IPS-18a (cell line): ENCODE measurements at regions not wholly inside any gene's neighbourhood (a gene's known extent, or its start where the extent isn't known, plus 50 kb on each side); places are given as distances from the start of the nearest gene placed in this dataset.

Source experiments
- H3K27ac ChIP-seq: one replicate; pipeline ENCODE4 v1.5.1; 2013; ENCODE audit warnings: low read length
- H3K27me3 ChIP-seq: one replicate; pipeline ENCODE4 v1.6.1; 2013; ENCODE audit warnings: mild to moderate bottlenecking, low read length; ENCODE audit not compliant: control insufficient read depth, insufficient read depth
- H3K36me3 ChIP-seq: one replicate; pipeline ENCODE4 v1.6.1; 2013; ENCODE audit warnings: low read depth, low read length; ENCODE audit not compliant: control insufficient read depth
- H3K4me1 ChIP-seq: one replicate; pipeline ENCODE4 v1.6.1; 2013; ENCODE audit warnings: low read depth, low read length; ENCODE audit not compliant: control insufficient read depth
- H3K4me3 ChIP-seq: one replicate; pipeline ENCODE4 v1.5.1; 2013; ENCODE audit warnings: low read length
- H3K9ac ChIP-seq: one replicate; pipeline ENCODE4 v1.6.1; 2013; ENCODE audit warnings: mild to moderate bottlenecking, low read length, moderate library complexity
- H3K9me3 ChIP-seq: one replicate; pipeline ENCODE4 v1.6.1; 2013; ENCODE audit warnings: low read depth, low read length; ENCODE audit not compliant: control insufficient read depth

DNA sequence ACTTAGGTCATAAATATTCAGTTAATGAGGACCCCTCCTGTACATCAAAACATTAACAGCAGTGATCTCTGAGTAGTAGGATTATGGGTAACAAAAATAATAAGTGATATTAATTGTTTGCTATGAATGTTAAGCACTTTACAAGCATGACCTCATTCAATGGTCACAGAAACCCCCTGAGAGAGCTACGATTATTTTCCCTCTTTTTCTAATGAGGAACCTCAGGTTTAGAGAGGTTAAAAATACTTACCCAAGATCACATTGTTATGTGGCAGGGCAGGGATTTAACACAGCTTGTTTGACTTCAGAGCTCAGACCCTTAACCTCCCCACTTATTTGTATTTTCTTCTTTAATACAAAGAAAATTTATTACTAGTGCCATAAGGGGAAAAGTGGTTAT is 228.2 kb downstream of the TBL1XR1 start:
- Histone ChIP-seq H3K4me1 (no peaks in the 10 kb centered on the region), H3K9ac (no peak overlapping the region)

DNA sequence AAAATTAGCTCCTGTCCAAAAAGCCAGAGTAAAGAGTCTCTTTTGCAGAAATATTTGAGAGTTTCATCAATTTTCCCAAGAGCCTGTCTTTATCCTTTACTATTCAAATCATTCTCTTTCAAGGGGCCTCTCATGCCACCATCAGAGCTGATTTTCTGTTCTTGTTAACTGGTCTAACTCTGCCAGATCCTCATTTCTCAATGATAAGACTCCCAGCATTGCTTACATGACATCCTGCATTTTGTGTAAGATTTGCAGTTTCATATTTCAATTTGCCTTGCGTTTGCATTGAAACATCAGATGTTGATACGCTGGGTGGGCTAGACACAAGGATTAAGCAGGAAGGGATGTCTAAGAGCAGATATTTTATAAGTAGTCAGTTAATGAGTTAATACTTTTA is 228.7 kb downstream of the TBL1XR1 start:
- Histone ChIP-seq H3K27me3 (no peaks in the 10 kb centered on the region), H3K4me1 (no peaks in the 10 kb centered on the region), H3K4me3 (no peak overlapping the region), H3K36me3 (no peaks in the 10 kb centered on the region), H3K9ac (no peak overlapping the region), H3K27ac (no peak overlapping the region), H3K9me3 (no peaks in the 10 kb centered on the region)

More for the DNA sequence above, 228.2 kb downstream of the TBL1XR1 start:
- H3K9me3 ChIP-seq = no peaks in the 10 kb centered on the region
- H3K36me3 ChIP-seq = no peaks in the 10 kb centered on the region
- H3K27me3 ChIP-seq = no peaks in the 10 kb centered on the region
- no peak overlapping the region for H3K27ac ChIP-seq
- no peak overlapping the region for H3K4me3 ChIP-seq

DNA sequence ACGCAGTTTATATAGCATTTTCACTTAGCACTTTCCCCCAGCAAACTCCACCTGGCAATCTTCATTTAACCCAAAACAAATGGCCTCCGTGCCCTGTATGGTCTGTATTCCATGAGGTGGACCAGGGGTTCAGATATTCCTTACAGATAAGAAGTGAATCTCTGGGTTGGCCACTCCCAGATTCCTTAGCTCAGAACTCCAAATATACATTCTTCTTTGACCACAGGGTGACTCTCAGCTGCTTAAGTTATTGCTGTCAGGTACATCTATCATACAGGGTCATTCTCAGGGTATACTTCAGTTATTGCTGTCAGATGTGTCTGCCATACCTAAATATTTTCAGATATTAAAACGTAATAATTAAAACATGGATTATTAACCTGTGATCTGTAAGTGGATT is 229.8 kb downstream of the TBL1XR1 start:
- H3K9me3 ChIP-seq = no peaks in the 10 kb centered on the region
- H3K27me3 ChIP-seq = no peaks in the 10 kb centered on the region
- no peak overlapping the region for H3K4me3 ChIP-seq
- no peak overlapping the region for H3K9ac ChIP-seq
- no peaks in the 10 kb centered on the region for H3K36me3 ChIP-seq
- H3K4me1 ChIP-seq = no peaks in the 10 kb centered on the region
- no peak overlapping the region for H3K27ac ChIP-seq

DNA sequence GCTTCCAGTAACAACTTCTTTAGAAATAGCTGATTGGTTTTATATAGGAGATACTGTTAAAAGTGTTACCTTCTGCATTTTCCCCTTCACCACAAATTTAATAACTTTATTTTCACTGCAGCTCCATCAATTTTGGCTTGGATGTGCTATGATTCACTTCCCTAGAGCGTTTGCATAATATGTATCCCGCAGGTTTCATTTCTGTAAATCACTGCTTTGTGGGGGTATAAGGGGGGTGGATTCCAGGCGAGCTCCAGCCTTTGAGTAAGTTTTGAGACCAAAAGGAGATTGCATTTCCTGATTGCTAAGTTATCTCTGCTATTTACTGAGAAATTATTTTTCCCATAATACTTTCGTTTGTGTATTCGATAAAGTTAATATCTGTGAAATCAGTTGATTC is 232.6 kb downstream of the TBL1XR1 start:
- H3K4me1 ChIP-seq = no peaks in the 10 kb centered on the region
- no peaks in the 10 kb centered on the region for H3K9me3 ChIP-seq
- no peak overlapping the region for H3K27ac ChIP-seq
- no peak overlapping the region for H3K9ac ChIP-seq
- H3K36me3 ChIP-seq = no peaks in the 10 kb centered on the region
- no peak overlapping the region for H3K4me3 ChIP-seq
- H3K27me3 ChIP-seq = no peaks in the 10 kb centered on the region

DNA sequence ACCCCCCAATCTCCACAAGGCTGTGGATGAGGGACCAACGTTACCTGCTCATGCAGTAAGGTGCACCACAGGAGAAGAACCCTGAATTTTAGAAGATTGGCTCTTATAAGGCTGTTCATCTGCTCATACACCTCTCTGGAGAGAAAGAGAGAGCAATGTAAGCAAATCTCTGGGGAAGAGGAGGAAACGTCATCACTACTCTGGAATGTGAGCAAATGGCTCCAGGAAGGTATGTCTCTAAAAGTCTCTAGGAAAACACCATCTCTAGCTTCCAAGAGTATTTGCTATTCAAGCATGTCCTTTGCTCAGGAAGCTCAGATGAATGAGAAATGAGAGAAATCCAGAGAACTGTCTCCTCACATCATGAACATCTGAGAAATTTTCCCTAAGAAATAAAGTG is 235.4 kb downstream of the TBL1XR1 start:
- Histone ChIP-seq H3K27me3 (no peaks in the 10 kb centered on the region), H3K9me3 (no peaks in the 10 kb centered on the region), H3K4me1 (no peaks in the 10 kb centered on the region), H3K36me3 (no peaks in the 10 kb centered on the region), H3K27ac (no peak overlapping the region), H3K9ac (no peak overlapping the region), H3K4me3 (no peak overlapping the region)

DNA sequence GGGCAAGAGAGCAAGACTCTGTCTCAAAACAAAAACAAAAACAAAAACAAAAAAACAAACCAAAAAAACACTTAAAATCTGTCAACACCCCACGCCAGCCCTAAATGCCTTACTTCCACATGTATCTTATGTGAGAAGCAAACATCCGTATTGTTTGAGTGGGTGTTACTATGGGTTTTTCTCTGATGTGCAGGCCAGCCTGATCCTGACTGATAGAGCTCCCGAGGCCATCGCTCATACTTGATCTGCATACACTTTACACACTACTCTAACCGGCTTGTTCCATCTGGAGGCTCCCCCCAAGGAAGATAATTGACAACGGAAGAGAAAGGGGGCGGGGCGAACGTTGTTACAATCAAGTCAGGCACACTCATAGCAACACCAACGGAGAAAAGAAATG is 237.4 kb downstream of the TBL1XR1 start:
- Histone ChIP-seq H3K27ac (no peak overlapping the region), H3K4me1 (no peaks in the 10 kb centered on the region), H3K9ac (no peak overlapping the region), H3K36me3 (no peaks in the 10 kb centered on the region), H3K27me3 (no peaks in the 10 kb centered on the region), H3K4me3 (no peak overlapping the region), H3K9me3 (no peaks in the 10 kb centered on the region)

DNA sequence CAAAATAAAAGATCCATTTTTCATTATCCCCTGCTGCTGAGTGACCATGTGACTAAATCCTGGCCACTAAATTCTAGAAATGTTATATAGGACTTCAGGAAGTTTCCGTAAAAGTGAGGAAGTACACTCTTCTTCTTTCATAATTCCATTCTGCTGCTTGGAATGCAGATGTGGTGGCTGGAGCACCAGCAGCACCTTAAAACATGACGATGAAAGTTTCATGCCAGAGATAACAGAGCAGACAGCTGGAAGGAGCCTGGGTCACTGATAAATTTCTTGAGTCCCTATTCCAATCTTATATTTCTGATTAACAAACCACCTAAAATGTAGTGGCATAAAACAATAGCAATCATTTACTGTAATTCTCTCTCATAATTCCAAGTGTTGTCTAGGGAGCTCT is 238.7 kb downstream of the TBL1XR1 start:
- H3K27ac ChIP-seq = no peak overlapping the region
- H3K9ac ChIP-seq = no peak overlapping the region
- no peaks in the 10 kb centered on the region for H3K36me3 ChIP-seq
- no peak overlapping the region for H3K4me3 ChIP-seq
- no peaks in the 10 kb centered on the region for H3K27me3 ChIP-seq
- no peaks in the 10 kb centered on the region for H3K9me3 ChIP-seq
- H3K4me1 ChIP-seq = no peaks in the 10 kb centered on the region

DNA sequence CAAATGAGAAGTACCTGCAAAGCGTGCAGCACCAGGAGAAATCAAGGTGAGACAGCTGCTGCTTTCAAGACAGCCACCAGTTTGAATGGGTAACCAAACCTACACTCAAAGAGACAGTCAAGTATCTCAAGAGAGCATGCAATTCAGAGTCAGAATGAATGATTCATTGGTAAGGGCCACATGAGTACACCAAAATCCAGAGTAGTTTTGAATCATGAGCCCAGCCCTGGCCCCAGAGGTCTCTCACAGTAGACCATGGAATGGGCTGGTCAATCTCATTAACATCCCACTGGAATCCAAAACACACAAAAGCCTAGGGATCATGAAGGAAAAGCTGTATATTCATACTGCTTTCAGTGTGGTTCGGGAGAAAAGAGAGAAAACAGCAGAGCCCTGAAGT is 242.8 kb downstream of the TBL1XR1 start:
- Histone ChIP-seq H3K4me1 (no peaks in the 10 kb centered on the region), H3K27ac (no peak overlapping the region)

DNA sequence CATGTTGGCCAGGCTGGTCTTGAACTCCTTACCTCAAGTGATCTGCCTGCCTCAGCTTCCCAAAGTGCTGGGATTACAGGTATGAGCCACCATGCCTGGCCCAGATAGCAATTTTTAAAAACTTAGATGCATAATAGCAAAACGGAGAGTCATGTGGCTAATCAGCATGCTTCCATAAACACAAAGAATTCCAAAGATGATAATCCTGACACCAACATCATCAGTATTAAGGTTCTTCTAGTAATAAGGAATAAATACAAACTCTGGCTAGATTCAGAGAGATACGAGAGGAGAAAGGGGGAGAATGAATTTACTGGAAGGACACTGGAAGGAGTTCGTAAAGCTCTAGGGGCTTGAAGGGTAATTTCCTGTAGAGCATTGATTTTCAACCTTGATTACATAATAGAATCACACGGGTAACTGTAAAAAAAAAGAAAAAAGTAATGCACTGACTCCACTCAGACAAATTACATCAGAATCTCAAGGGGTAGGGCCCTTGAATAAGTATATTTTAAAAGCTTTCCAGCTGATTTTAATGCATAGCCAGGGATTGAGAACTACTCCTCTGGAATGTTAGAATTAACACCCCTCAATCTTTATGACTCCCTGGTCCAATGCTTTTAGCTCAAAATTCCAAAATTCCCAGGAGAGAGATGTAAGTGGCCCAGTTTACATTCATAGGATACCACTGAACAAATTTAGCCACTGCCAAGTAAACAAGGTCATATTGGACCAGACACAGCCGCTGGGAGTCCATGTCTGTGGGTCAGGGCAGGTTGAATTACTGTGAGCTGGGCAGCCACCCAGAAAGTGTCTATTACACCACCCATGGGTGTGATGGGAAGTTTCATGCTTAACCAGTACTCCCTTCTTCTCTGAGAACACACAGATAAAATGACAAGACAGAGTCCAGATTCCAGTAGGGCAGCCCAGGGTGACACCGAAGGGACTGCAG is 243.9 kb downstream of the TBL1XR1 start:
- no peaks in the 10 kb centered on the region for H3K27me3 ChIP-seq
- H3K9ac ChIP-seq = no peak overlapping the region
- no peak overlapping the region for H3K4me3 ChIP-seq
- no peaks in the 10 kb centered on the region for H3K9me3 ChIP-seq
- H3K4me1 ChIP-seq = no peaks in the 10 kb centered on the region
- no peaks in the 10 kb centered on the region for H3K36me3 ChIP-seq
- H3K27ac ChIP-seq = no peak overlapping the region

More for the DNA sequence above, 242.8 kb downstream of the TBL1XR1 start:
- Histone ChIP-seq H3K27me3 (no peaks in the 10 kb centered on the region), H3K4me3 (no peak overlapping the region), H3K9ac (no peak overlapping the region), H3K36me3 (no peaks in the 10 kb centered on the region), H3K9me3 (no peaks in the 10 kb centered on the region)

DNA sequence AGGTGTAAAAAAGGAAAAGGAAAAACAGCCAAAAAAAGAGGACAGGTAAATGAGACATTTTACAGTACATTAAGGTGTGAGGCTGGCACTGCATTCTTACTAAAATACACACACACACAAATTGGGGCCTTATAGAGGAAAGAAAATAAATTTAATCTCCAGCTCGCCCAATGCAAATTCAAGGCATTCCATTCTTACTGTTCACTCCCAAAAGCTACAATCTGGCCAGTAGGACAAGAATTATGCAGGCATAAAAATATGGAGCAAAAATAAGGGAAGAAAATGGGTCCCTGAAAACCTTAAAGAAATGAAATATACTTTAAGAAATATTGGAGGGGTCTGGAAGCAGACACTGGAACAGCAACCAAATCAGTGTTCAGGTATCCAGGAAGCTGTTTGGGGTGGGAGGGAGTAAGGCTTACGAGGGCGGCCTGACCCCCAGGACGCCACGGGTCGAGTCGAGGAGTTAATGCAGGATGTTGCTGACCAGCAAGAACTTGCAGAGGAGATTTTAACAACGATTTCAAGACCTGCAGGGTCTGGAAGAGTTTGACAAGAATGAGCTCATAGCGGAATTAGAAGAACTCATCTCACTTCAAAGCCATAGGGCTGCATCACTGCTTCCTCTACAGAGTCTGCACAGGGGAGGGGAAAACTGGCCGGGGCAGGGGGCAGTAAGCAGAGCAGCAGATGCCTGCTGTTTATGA is 245.5 kb downstream of the TBL1XR1 start:
- Histone ChIP-seq H3K27me3 (no peaks in the 10 kb centered on the region), H3K9me3 (no peaks in the 10 kb centered on the region), H3K36me3 (no peaks in the 10 kb centered on the region), H3K9ac (no peak overlapping the region), H3K4me1 (no peaks in the 10 kb centered on the region), H3K4me3 (no peak overlapping the region), H3K27ac (no peak overlapping the region)

DNA sequence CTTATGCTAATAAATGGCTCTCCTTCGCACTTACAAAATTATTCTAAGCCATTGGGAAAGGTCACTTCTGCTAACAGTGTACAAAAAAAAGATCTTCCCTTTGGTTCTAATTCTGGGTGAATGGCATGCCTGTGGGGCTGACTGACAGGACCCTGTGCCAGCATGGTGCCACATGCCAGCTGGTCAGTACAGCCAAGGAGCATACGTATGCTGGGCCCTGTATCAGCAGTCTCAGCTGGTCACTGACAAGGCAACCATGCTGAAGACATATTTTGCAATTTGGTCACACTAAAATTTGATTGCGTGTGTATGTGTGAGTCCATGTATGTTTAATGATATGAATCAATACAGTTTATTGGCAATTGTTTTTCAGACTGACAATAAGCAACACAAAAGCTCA is 246.1 kb downstream of the TBL1XR1 start:
- Histone ChIP-seq H3K27me3 (no peaks in the 10 kb centered on the region), H3K36me3 (no peaks in the 10 kb centered on the region), H3K27ac (no peak overlapping the region), H3K4me1 (no peaks in the 10 kb centered on the region), H3K4me3 (no peak overlapping the region), H3K9ac (no peak overlapping the region), H3K9me3 (no peaks in the 10 kb centered on the region)
